ENCODE measurements at regions not wholly inside any gene's neighbourhood (a gene's known extent, or its start where the extent isn't known, plus 50 kb on each side); places are given as distances from the start of the nearest gene placed in this dataset.

- Mint-ChIP-seq H3K36me3 (no peaks in the 10 kb centered on the region), H3K27me3 (peaks cover 2% of the 10 kb centered on the region), H3K27ac (no peak overlapping the region), H3K9me3 (ENCODE audit: low read depth) (no peaks in the 10 kb centered on the region), H3K4me1 (ENCODE audit: low read depth) (no peaks in the 10 kb centered on the region), H3K4me3 (no peak overlapping the region)
Observed at GRCh38 chr20:50251992-50252511, 61.4 kb downstream of the CEBPB start.

- Mint-ChIP-seq H3K9me3 (ENCODE audit: low read depth) (no peaks in the 10 kb centered on the region), H3K4me3 (no peak overlapping the region), H3K27ac (no peak overlapping the region), H3K4me1 (ENCODE audit: low read depth) (no peaks in the 10 kb centered on the region), H3K36me3 (no peaks in the 10 kb centered on the region), H3K27me3 (peaks cover 2% of the 10 kb centered on the region)
Observed at GRCh38 chr20:50252701-50253100, 62.1 kb downstream of the CEBPB start.

GRCh38 chr20:50253101-50253500, 62.5 kb downstream of the CEBPB start:
- Mint-ChIP-seq H3K36me3 (no peaks in the 10 kb centered on the region), H3K27ac (no peak overlapping the region), H3K4me1 (ENCODE audit: low read depth) (no peaks in the 10 kb centered on the region), H3K4me3 (no peak overlapping the region), H3K9me3 (ENCODE audit: low read depth) (no peaks in the 10 kb centered on the region), H3K27me3 (peaks cover 2% of the 10 kb centered on the region)

GRCh38 chr20:50254466-50255079, 63.9 kb downstream of the CEBPB start:
- H3K4me1 Mint-ChIP-seq (ENCODE audit: low read depth): no peaks in the 10 kb centered on the region
- H3K4me3 Mint-ChIP-seq: no peak overlapping the region
- peaks cover 2% of the 10 kb centered on the region for H3K27me3 Mint-ChIP-seq
- no peak overlapping the region for H3K27ac Mint-ChIP-seq
- no peaks in the 10 kb centered on the region for H3K36me3 Mint-ChIP-seq
- H3K9me3 Mint-ChIP-seq (ENCODE audit: low read depth): no peaks in the 10 kb centered on the region

GRCh38 chr20:50256577-50256976, 65.9 kb downstream of the CEBPB start:
- Mint-ChIP-seq H3K4me3 (no peak overlapping the region), H3K27me3 (peaks cover 2% of the 10 kb centered on the region), H3K27ac (no peak overlapping the region), H3K4me1 (ENCODE audit: low read depth) (peaks cover 3% of the 10 kb centered on the region), H3K36me3 (no peaks in the 10 kb centered on the region), H3K9me3 (ENCODE audit: low read depth) (no peaks in the 10 kb centered on the region)

- H3K27me3 Mint-ChIP-seq: no peaks in the 10 kb centered on the region
- H3K36me3 Mint-ChIP-seq: no peaks in the 10 kb centered on the region
- H3K4me3 Mint-ChIP-seq: no peak overlapping the region
- no peaks in the 10 kb centered on the region for H3K9me3 Mint-ChIP-seq (ENCODE audit: low read depth)
- H3K4me1 Mint-ChIP-seq (ENCODE audit: low read depth): peaks cover 3% of the 10 kb centered on the region
- H3K27ac Mint-ChIP-seq: no peak overlapping the region
Observed at GRCh38 chr20:50257860-50258259, 67.2 kb downstream of the CEBPB start.

- H3K4me1 Mint-ChIP-seq (ENCODE audit: low read depth): peaks cover 3% of the 10 kb centered on the region
- no peaks in the 10 kb centered on the region for H3K27me3 Mint-ChIP-seq
- no peaks in the 10 kb centered on the region for H3K9me3 Mint-ChIP-seq (ENCODE audit: low read depth)
- H3K4me3 Mint-ChIP-seq: no peak overlapping the region
- no peak overlapping the region for H3K27ac Mint-ChIP-seq
- H3K36me3 Mint-ChIP-seq: no peaks in the 10 kb centered on the region
Observed at GRCh38 chr20:50258790-50259483, 68.3 kb downstream of the CEBPB start.

- Mint-ChIP-seq H3K4me3 (no peak overlapping the region), H3K27me3 (no peaks in the 10 kb centered on the region), H3K4me1 (ENCODE audit: low read depth) (peaks cover 3% of the 10 kb centered on the region), H3K36me3 (no peaks in the 10 kb centered on the region), H3K27ac (no peak overlapping the region), H3K9me3 (ENCODE audit: low read depth) (no peaks in the 10 kb centered on the region)
Observed at GRCh38 chr20:50259705-50260478, 69.3 kb downstream of the CEBPB start.

GRCh38 chr20:50260479-50261221, 70.0 kb downstream of the CEBPB start:
- Mint-ChIP-seq H3K36me3 (no peaks in the 10 kb centered on the region), H3K27ac (no peak overlapping the region), H3K9me3 (ENCODE audit: low read depth) (no peaks in the 10 kb centered on the region), H3K4me1 (ENCODE audit: low read depth) (peaks cover 3% of the 10 kb centered on the region), H3K27me3 (no peaks in the 10 kb centered on the region), H3K4me3 (no peak overlapping the region)

- no peak overlapping the region for H3K27ac Mint-ChIP-seq
- H3K36me3 Mint-ChIP-seq: no peaks in the 10 kb centered on the region
- no peaks in the 10 kb centered on the region for H3K27me3 Mint-ChIP-seq
- H3K9me3 Mint-ChIP-seq (ENCODE audit: low read depth): no peaks in the 10 kb centered on the region
- H3K4me3 Mint-ChIP-seq: no peak overlapping the region
- peaks cover 3% of the 10 kb centered on the region for H3K4me1 Mint-ChIP-seq (ENCODE audit: low read depth)
Observed at GRCh38 chr20:50261471-50262212, 71.0 kb downstream of the CEBPB start.

- Mint-ChIP-seq H3K36me3 (no peaks in the 10 kb centered on the region), H3K9me3 (ENCODE audit: low read depth) (no peaks in the 10 kb centered on the region), H3K4me1 (ENCODE audit: low read depth) (peaks cover 3% of the 10 kb centered on the region), H3K4me3 (no peak overlapping the region), H3K27me3 (no peaks in the 10 kb centered on the region), H3K27ac (no peak overlapping the region)
Observed at GRCh38 chr20:50263831-50264230, 73.2 kb downstream of the CEBPB start.

GRCh38 chr20:50264534-50265145, 74.0 kb downstream of the CEBPB start:
- Mint-ChIP-seq H3K9me3 (ENCODE audit: low read depth) (no peaks in the 10 kb centered on the region), H3K4me1 (ENCODE audit: low read depth) (peaks cover 3% of the 10 kb centered on the region), H3K27ac (no peak overlapping the region), H3K36me3 (no peaks in the 10 kb centered on the region), H3K4me3 (no peak overlapping the region), H3K27me3 (no peaks in the 10 kb centered on the region)

- no peaks in the 10 kb centered on the region for H3K9me3 Mint-ChIP-seq (ENCODE audit: low read depth)
- H3K27ac Mint-ChIP-seq: no peak overlapping the region
- H3K4me3 Mint-ChIP-seq: no peak overlapping the region
- H3K36me3 Mint-ChIP-seq: no peaks in the 10 kb centered on the region
- no peaks in the 10 kb centered on the region for H3K4me1 Mint-ChIP-seq (ENCODE audit: low read depth)
- peaks cover under 1% of the 10 kb centered on the region for H3K27me3 Mint-ChIP-seq
Observed at GRCh38 chr20:50265245-50265946, 74.8 kb downstream of the CEBPB start.

All from activated naive CD8-positive, alpha-beta T cell (primary cell).